Loucy (cell line): ENCODE measurements at regions not wholly inside any gene's neighbourhood (a gene's known extent, or its start where the extent isn't known, plus 50 kb on each side); places are given as distances from the start of the nearest gene placed in this dataset.

Source experiments
- H2AFZ ChIP-seq: fragments of 200-600 bp; sonication (generic); 2 replicates; pipeline ENCODE4 v1.6.0; 2016; ENCODE audit warnings: antibody characterized with exemption, mild to moderate bottlenecking, low read length, moderate library complexity
- H3F3A ChIP-seq: fragments of 200-600 bp; 2 replicates; pipeline ENCODE4 v1.6.0; 2016; ENCODE audit warnings: antibody characterized with exemption, low read depth, mild to moderate bottlenecking
- H3K27me3 ChIP-seq: fragments of 200-600 bp; sonication (generic); 2 replicates; pipeline ENCODE4 v1.6.1; 2014; ENCODE audit warnings: low read length, mild to moderate bottlenecking; ENCODE audit not compliant: insufficient read depth, poor library complexity, severe bottlenecking
- H3K36me3 ChIP-seq: fragments of 200-600 bp; sonication (generic); 2 replicates; pipeline ENCODE4 v1.6.1; 2016; ENCODE audit warnings: low read length; ENCODE audit not compliant: insufficient read depth
- H3K4me1 ChIP-seq: fragments of 200-600 bp; sonication (generic); 2 replicates; pipeline ENCODE4 v1.5.1; 2014; ENCODE audit warnings: low read length, mild to moderate bottlenecking; ENCODE audit not compliant: insufficient read depth, poor library complexity, severe bottlenecking
- H3K4me2 ChIP-seq: fragments of 200-600 bp; sonication (generic); 2 replicates; pipeline ENCODE4 v1.6.0; 2014; ENCODE audit warnings: antibody characterized with exemption, low read length, low read depth, mild to moderate bottlenecking; ENCODE audit not compliant: poor library complexity, severe bottlenecking
- H3K4me3 ChIP-seq: fragments of 200-600 bp; sonication (generic); 2 replicates; pipeline ENCODE4 v1.5.1; 2014; ENCODE audit warnings: low read length, mild to moderate bottlenecking, mixed read lengths; ENCODE audit not compliant: poor library complexity, severe bottlenecking
- H3K79me2 ChIP-seq: fragments of 200-600 bp; sonication (generic); 2 replicates; pipeline ENCODE4 v1.6.1; 2014; ENCODE audit warnings: low read length; ENCODE audit not compliant: insufficient read depth
- H3K9ac ChIP-seq: fragments of 200-600 bp; sonication (generic); 2 replicates; pipeline ENCODE4 v1.6.0; 2014; ENCODE audit warnings: mild to moderate bottlenecking, low read depth, low read length, moderate library complexity; ENCODE audit not compliant: poor library complexity, severe bottlenecking
- H3K9me2 ChIP-seq: fragments of 200-600 bp; sonication (generic); replicated peaks from 2 replicates; pipeline ENCODE4 v1.6.1; 2016; ENCODE audit warnings: low read depth, low read length, mixed read lengths
- H3K9me3 ChIP-seq: fragments of 200-600 bp; sonication (generic); 2 replicates; pipeline ENCODE4 v1.6.1; 2014; ENCODE audit warnings: mild to moderate bottlenecking, antibody characterized with exemption, low read length, low read depth; ENCODE audit not compliant: insufficient read depth
- H4K20me1 ChIP-seq: fragments of 200-600 bp; sonication (generic); 2 replicates; pipeline ENCODE4 v1.6.0; 2014; ENCODE audit warnings: antibody characterized with exemption, low read length, mild to moderate bottlenecking; ENCODE audit not compliant: insufficient read depth, poor library complexity, severe bottlenecking
- EZH2phosphoT487 ChIP-seq: fragments of 200-600 bp; IDR thresholded peaks from 2 replicates; pipeline ENCODE4 v1.6.1; 2018; ENCODE audit warnings: antibody characterized with exemption, mild to moderate bottlenecking, moderate library complexity, borderline replicate concordance
- TF ChIP-seq, protein P1 (sequence below): fragments of 200-600 bp; sonication (generic); conservative IDR thresholded peaks from 2 replicates; pipeline ENCODE4 v1.5.1; 2014; ENCODE audit warnings: mild to moderate bottlenecking, antibody characterized with exemption, low read length

DNA sequence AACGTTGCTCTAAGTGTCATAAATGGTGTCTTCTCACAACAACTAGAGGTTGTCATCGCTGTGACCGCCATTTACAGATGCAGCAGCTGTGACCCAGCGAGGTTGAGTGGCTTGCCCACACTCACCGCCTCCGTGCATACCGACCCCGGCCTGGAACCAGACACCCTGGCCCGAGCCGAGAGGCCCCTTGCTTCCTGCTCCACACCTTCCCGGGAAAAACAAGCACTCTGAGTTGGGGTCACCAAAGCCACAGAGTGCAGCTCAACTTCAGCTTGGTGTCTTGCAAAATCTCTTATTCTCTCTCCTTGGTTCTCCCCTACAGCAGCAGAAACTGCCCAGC lies 115.7 kb upstream of the PPP2R2D start:
- no peak overlapping the region for H3K4me3 ChIP-seq
- H3K9ac ChIP-seq, result no peak overlapping the region
- no peaks in the 10 kb centered on the region for H3K27me3 ChIP-seq
- no peak overlapping the region for H2AFZ ChIP-seq
- no peaks in the 10 kb centered on the region for H3K36me3 ChIP-seq
- H3K79me2 ChIP-seq, result no peaks in the 10 kb centered on the region
- H3F3A ChIP-seq, result no peaks in the 10 kb centered on the region
- TF ChIP-seq EZH2phosphoT487, result no peak
- TF ChIP-seq, protein P1, sequence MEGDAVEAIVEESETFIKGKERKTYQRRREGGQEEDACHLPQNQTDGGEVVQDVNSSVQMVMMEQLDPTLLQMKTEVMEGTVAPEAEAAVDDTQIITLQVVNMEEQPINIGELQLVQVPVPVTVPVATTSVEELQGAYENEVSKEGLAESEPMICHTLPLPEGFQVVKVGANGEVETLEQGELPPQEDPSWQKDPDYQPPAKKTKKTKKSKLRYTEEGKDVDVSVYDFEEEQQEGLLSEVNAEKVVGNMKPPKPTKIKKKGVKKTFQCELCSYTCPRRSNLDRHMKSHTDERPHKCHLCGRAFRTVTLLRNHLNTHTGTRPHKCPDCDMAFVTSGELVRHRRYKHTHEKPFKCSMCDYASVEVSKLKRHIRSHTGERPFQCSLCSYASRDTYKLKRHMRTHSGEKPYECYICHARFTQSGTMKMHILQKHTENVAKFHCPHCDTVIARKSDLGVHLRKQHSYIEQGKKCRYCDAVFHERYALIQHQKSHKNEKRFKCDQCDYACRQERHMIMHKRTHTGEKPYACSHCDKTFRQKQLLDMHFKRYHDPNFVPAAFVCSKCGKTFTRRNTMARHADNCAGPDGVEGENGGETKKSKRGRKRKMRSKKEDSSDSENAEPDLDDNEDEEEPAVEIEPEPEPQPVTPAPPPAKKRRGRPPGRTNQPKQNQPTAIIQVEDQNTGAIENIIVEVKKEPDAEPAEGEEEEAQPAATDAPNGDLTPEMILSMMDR, result no peak
- no peaks in the 10 kb centered on the region for H3K9me2 ChIP-seq
- no peaks in the 10 kb centered on the region for H3K4me1 ChIP-seq
- no peak overlapping the region for H3K4me2 ChIP-seq
- peaks cover 3% of the 10 kb centered on the region; the same call in 1 of the 2 replicates for H3K9me3 ChIP-seq
- H4K20me1 ChIP-seq, result no peaks in the 10 kb centered on the region

DNA sequence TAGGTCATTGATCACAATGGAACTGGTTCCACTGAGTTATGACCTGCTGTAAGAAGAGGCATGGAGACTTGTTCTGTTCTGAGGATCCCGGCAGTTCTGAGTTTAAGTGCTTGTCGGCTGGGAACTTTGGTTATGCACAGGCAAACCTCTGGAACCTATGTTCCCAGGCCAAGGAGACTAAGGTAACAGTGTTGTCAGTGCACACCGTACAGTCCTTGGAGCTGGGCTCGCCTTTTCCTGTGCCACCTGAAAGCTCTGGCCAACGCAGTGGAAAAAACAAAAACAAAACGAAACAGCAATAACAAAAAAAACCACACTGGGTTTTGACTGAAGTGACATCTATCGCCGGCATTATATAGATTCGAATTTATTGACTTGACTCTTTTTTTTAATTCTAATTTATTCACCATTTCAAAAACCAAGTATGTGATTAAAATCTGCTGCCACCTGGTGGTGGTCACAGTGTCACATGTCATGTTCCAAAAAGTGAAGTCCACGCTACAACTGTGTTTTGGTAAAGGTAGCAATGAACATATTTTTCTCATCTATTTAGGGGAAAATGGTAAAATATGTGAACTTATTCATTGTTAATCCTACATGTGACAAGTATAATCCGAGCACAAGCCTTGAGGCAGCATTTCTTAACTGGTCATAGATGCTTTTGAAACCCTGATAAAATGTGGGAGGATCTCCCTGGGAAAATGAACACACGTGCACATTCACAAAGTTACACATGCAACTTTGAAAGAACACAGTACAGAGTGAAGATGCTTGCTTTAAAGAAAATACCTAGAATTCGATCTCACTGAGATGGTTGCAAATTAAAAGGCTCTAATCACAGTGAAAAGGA lies 113.8 kb upstream of the PPP2R2D start:
- H3K9ac ChIP-seq, result no peak overlapping the region
- H3K4me1 ChIP-seq, result no peaks in the 10 kb centered on the region
- H3K9me2 ChIP-seq, result no peaks in the 10 kb centered on the region
- H3K36me3 ChIP-seq, result no peaks in the 10 kb centered on the region
- no peak overlapping the region for H3K4me3 ChIP-seq
- TF ChIP-seq EZH2phosphoT487, result no peak
- TF ChIP-seq, protein P1, result peak; percentile 88
- H3K4me2 ChIP-seq, result no peak overlapping the region
- H3K27me3 ChIP-seq, result no peaks in the 10 kb centered on the region
- H2AFZ ChIP-seq, result no peak overlapping the region
- H3K79me2 ChIP-seq, result no peaks in the 10 kb centered on the region
- H4K20me1 ChIP-seq, result no peaks in the 10 kb centered on the region
- no peaks in the 10 kb centered on the region; the same call in 1 of the 2 replicates for H3K9me3 ChIP-seq
- no peaks in the 10 kb centered on the region for H3F3A ChIP-seq

DNA sequence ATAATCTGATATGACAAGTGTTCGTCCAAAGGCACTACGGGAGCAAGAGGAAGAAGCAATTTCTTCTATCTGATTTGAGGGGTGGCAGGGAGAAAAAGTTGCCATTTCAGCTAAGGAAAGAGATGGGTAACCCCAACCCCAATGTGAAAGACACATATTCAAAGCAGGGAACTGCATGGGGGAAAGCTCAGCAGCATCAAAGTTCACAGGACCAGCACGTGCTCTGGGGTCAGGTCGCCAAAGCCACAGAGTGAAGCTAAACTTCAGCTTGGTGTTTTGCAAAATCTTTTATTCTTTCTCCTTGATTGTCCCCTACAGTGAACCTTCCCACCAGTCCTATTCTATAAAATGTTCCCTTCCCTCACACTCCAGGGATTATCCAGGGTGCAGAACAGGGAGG lies 112.8 kb upstream of the PPP2R2D start:
- Histone ChIP-seq H3K9me3 (no peaks in the 10 kb centered on the region; the same call in 1 of the 2 replicates), H2AFZ (no peak overlapping the region), H3F3A (no peaks in the 10 kb centered on the region), H3K9me2 (no peaks in the 10 kb centered on the region), H3K4me2 (no peak overlapping the region), H3K36me3 (no peaks in the 10 kb centered on the region), H3K4me1 (no peaks in the 10 kb centered on the region), H3K9ac (no peak overlapping the region), H4K20me1 (no peaks in the 10 kb centered on the region), H3K79me2 (no peaks in the 10 kb centered on the region), H3K27me3 (no peaks in the 10 kb centered on the region), H3K4me3 (no peak overlapping the region)
- TF ChIP-seq, protein P1, result no peak
- no peak for TF ChIP-seq EZH2phosphoT487
